Omental fat pad (tissue), 3 donors: ENCODE measurements at regions not wholly inside any gene's neighbourhood (a gene's known extent, or its start where the extent isn't known, plus 50 kb on each side); places are given as distances from the start of the nearest gene placed in this dataset.
A peak's percentile ranks its signal among the peaks of the same experiment; 100 is the strongest.
"Not testable (repeated sequence)": the region's sequence is repeated elsewhere in the genome, so short reads cannot be mapped to it uniquely, and the experiment has no call there.

Experiments
- ATAC-seq: fragments of 150-250 bp; one replicate; pipeline ENCODE4 v1.9.1; 2016; ENCODE audit warnings: mild to moderate bottlenecking, moderate library complexity; ENCODE audit not compliant: low FRiP score
- DNase-seq: peaks from one replicate; pipeline ENCODE4 v3.0.0-alpha.2; 2019; ENCODE audit warnings: low spot score
- TF ChIP-seq, protein P1 (sequence below), 3 donors: fragments of 450-650 bp; IDR thresholded peaks; one replicate each; pipeline ENCODE4 v1.5.1; 2016 to 2017; ENCODE audit warnings: antibody characterized with exemption in 3 of 3, mild to moderate bottlenecking in 3 of 3, moderate library complexity in 2 of 3

DNA sequence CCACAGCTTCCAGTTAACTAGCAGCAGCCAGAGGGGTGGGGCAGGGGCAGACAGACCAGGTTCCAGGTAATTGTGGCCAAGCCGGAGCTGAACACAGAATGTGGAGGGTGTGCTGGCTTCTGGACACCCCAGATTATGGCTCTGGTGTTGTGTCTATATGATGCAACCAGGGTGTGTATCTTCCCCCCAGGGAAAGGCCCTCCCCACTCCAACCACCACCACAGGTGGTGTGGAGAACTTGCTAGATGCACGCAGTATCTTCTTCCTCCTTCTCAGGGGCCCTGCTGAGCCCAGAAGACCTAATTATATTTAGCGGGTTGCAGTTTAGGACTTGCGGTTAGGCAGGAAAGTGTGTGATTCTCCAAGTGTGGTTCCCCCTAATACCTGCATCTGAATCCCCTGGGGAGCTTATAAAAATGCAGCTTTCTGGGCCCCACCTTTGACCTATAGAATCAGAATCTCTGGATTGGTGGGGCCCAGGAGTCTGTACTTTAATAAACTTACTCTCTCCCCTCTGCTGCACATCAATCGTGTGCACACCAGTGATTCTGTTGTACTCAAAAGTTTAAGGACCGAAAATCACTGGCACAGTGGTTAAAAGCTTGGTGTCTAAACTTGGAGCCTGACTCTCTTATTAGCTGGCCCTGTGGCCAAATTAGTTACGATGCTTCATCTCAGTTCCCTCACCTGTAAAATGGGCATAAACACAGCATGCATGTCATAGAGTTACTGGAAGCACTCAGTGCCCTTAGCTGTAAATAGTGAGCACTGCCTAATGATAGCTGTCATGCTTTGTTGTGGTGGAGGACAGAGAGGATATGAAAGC is 379.1 kb upstream of the PROK2 start:
- TF ChIP-seq, protein P1, sequence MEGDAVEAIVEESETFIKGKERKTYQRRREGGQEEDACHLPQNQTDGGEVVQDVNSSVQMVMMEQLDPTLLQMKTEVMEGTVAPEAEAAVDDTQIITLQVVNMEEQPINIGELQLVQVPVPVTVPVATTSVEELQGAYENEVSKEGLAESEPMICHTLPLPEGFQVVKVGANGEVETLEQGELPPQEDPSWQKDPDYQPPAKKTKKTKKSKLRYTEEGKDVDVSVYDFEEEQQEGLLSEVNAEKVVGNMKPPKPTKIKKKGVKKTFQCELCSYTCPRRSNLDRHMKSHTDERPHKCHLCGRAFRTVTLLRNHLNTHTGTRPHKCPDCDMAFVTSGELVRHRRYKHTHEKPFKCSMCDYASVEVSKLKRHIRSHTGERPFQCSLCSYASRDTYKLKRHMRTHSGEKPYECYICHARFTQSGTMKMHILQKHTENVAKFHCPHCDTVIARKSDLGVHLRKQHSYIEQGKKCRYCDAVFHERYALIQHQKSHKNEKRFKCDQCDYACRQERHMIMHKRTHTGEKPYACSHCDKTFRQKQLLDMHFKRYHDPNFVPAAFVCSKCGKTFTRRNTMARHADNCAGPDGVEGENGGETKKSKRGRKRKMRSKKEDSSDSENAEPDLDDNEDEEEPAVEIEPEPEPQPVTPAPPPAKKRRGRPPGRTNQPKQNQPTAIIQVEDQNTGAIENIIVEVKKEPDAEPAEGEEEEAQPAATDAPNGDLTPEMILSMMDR (IDR thresholded peaks at IDR 0.05), result no peak
- no peak for ATAC-seq
- no peak for DNase-seq

DNA sequence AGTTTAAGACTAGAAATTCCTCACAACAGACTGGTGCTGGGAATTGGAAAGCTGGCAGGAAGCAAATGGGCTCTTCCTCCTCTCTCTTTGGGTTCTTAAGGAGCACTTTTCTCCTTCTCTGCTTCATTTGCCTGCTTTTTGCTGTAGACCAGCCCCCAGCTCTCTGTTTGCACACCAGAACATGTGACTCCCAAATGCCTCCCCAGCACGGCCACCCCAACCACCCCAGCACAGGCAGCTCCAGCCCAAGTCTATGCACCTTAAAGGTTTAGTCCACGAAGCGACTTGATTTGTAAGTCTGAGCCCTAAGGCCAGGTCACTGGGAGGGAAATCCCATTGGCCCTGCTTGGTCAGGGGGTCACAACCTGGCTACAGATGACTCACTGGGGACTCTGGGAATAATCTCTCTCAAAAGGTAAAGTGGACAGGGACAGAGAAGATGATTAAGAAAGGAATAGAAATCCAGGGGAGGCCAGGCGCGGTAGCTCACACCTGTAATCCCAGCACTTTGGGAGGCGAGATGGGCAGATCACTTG is 377.8 kb upstream of the PROK2 start:
- ATAC-seq, result no peak

DNA sequence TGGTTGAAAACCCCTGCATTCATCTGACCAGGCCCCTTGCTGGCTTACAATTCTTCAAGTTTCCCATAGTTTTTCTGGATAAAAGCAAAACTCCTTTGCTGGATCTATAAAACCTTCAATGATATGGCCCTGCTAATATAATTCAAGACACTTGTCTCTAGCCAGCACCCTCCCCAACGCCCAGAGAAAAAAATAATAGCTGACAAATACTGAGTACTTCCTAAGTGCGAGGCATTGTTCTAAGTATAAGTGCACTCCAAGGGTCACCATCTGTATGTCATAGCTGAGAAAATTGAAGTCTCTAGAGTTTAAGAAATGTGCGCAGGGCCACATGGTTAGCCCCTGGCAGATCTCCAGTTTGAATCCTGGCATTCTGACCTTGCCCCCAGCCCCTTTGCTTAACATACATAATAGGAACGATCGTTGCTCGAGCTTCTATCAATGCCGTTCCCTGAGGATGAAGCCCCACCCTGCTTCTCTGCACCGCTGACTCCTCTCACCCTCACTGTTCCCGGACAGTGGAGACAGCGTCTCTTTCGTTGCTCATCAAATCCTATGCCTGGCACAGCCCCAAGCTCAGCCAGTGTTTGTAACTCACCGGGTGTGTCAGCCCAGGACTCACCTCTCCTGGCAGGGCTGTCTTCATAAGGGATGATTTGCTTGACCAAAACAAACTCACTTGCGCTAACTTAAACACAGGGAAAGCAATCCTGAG is 377.1 kb upstream of the PROK2 start:
- DNase-seq (peak; percentile 57), ATAC-seq (peak; percentile 90)
- TF ChIP-seq, protein P1 (IDR thresholded peaks at IDR 0.05), result no peak

More for the DNA sequence above, 377.8 kb upstream of the PROK2 start:
- TF ChIP-seq, protein P1 (IDR thresholded peaks at IDR 0.05), result no peak
- no peak for DNase-seq

DNA sequence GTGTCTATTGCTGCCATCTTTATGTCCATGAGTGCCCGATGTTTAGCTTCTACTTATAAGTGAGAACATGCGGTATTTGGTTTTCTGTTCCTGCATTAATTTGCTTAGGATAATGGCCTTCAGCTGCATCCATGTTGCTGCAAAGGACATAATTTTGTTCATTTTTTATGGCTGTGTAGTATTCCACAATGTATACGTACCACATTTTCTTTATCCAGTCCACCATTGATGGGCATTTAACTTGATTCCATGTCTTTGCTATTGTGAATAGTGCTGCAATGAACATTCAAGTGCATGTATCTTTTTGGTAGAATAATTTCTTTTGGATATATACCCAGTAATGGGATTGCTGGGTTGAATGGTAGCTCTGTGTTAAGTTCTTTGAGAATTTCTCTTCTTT is 376.3 kb upstream of the PROK2 start:
- DNase-seq, ATAC-seq: not testable (repeated sequence)

DNA sequence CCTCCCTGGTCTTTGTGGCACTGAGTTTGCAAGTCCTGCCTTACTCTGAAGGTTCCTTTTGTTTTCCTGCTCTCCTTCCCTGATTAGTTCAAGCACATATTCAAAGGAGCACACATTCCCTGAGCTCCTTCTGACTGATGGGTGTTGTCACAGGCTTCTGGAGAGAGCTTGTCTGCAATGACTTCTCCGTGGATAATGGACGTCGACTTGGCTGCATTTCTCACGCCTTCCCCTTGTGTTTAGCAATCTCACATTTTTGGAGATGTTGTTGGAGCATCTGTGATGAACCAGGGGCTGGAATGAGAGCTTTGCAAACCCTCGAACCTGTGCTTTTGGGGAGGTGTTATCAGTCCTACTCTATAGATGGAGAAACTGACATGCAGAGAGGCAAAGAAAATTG is 375.4 kb upstream of the PROK2 start:
- no peak for DNase-seq
- ATAC-seq, result no peak
- TF ChIP-seq, protein P1 (IDR thresholded peaks at IDR 0.05), result no peak

DNA sequence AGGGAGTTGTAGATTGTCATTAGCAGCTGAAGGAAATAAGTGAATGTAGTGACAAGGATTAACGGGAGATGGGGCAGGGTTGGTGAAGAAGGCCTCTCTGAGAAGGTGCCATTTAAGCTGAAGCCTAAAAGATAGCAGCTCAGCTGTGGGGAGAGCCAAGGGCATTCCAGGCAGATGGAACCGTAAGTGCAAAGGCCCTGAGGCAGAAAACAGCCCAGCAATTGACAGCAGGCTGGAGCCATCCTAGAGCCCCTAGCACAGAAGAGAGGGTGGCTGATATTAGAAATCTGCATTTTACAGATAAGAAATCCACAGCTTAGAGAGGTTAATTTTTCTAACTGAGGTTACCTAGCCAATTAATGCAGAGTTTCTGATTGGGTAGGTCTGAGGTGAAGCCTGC is 374.5 kb upstream of the PROK2 start:
- TF ChIP-seq, protein P1 (IDR thresholded peaks at IDR 0.05), result no peak
- DNase-seq, result no peak
- no peak for ATAC-seq

DNA sequence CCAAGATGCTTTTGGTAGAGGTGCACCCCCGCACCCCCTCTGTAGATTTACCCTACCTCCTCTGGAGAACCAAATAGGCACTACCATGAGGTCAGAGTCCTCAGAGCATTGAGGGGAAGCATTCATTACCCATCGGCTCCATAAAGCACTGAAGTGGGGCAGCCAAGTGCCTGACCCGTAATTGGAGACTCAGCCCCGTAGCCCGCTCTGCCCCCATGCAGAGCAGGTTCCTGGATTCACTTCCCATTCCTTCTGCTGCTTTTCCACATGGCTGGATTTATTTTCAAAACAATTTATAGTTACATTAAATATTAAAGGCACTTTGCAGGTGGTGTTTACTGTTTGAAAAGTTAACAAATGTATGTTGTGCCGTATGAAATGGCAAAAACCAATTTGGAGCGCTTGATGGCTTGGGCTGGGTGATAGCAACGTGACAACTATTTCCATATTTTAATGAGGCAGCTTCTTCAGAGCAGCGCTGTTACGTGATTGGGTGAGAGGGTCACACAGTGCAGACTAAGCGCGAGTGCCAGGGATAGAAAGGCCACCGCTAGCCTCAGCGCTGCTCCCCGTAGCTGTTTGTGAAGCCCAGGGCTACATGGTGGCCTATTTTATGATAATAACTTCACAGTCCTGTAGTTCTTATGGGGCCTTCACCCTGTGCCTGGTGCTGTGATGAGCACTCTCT is 373.8 kb upstream of the PROK2 start:
- DNase-seq (no peak), ATAC-seq (no peak)
- TF ChIP-seq, protein P1 (IDR thresholded peaks at IDR 0.05), result no peak
